HCT116 (cell line): ENCODE measurements at regions not wholly inside any gene's neighbourhood (a gene's known extent, or its start where the extent isn't known, plus 50 kb on each side); places are given as distances from the start of the nearest gene placed in this dataset.

Experiments used
- CTCF ChIP-seq, 3 experiments: fragments of 200-600 bp in 1 of 3; sonication (generic) in 1 of 3; IDR thresholded peaks in 2 of 3; conservative IDR thresholded peaks in 1 of 3; 2 replicates each; pipeline ENCODE4 v1.5.1; 2012 to 2017; ENCODE audit warnings: low read depth in 2 of 3, low read length in 2 of 3, antibody characterized with exemption in 1 of 3, borderline replicate concordance in 1 of 3, control low read depth in 1 of 3, mild to moderate bottlenecking in 1 of 3, mixed read lengths in 1 of 3, mixed run types in 1 of 3, moderate library complexity in 1 of 3; ENCODE audit not compliant: insufficient read depth in 1 of 3
- SRF ChIP-seq: IDR thresholded peaks from 2 replicates; pipeline ENCODE4 v1.6.1; 2012; ENCODE audit warnings: low read depth

- TF ChIP-seq CTCF (IDR thresholded peaks at IDR 0.05 in 2 of 3, conservative IDR thresholded peaks at IDR 0.05 in 1 of 3; ENCODE audit: borderline replicate concordance in 1 of 3, insufficient read depth in 1 of 3, low read depth in 2 of 3, low read length in 2 of 3): no peak
- TF ChIP-seq SRF: no peak
Measured at GRCh38 chr6:121925024-121925423, 474.4 kb upstream of the HSF2 start.
